ENCODE measurements at regions not wholly inside any gene's neighbourhood (a gene's known extent, or its start where the extent isn't known, plus 50 kb on each side); places are given as distances from the start of the nearest gene placed in this dataset.

DNA sequence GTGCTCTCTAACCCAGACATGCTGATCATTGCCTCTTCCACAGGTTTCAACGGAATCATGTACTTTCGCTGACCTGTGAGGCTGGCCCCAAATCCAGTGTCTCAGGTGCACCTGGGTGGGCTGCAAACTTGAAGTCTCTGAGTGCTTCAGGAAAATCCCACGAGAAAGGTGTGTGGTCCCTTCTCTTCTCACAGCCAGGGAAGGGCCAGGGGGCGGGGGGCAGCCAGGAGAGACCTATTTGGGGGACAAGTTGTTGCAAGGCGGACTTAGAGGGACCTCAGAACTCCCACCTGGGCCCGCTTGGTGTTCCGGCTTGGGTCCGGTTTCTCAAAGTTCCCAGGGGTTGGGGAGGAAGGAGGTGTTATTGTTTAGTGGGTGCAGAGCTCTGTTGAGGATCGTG, 80.0 kb downstream of the HMX1 start:
- TF ChIP-seq CTCF (IDR thresholded peaks at IDR 0.05 in 4 of 5, conservative IDR thresholded peaks at IDR 0.05 in 1 of 5) = no peak
- no peak for TF ChIP-seq POLR2A (IDR thresholded peaks at IDR 0.05)
- Histone ChIP-seq H3K27ac (no peak overlapping the region), H3K27me3 (no peaks in the 10 kb centered on the region), H3K4me3 (no peak overlapping the region), H3K36me3 (no peaks in the 10 kb centered on the region), H3K4me1 (no peaks in the 10 kb centered on the region), H3K9me3 (no peaks in the 10 kb centered on the region)
- in situ Hi-C loops (cut with MboI; ENCODE audit: low sequenced_read_pairs in 4 of 4) = no loop called here
- intact Hi-C loops (cut with DNase I; ENCODE audit: low total_unique reads) = no loop called here
- DNase-seq (no peak), ATAC-seq (no peak)

DNA sequence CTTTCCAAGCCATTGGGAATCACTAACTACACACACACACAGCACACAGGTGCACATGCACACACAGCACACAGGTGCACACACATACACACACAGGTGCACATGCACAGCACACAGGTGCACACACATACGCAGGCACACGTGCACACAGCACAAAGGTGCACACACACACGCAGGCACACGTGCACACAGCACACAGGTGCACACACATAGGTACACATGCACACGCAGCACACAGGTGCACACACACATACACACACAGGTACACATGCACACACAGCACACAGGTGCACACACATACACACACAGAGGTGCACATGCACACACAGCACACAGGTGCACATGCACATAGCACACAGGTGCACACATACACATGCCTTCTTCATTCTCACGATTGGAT, 80.9 kb downstream of the HMX1 start:
- ATAC-seq (no peak), DNase-seq (no peak)
- Histone ChIP-seq H3K27me3 (no peaks in the 10 kb centered on the region), H3K4me3 (no peak overlapping the region), H3K27ac (no peak overlapping the region), H3K36me3 (no peaks in the 10 kb centered on the region), H3K9me3 (no peaks in the 10 kb centered on the region), H3K4me1 (no peaks in the 10 kb centered on the region)
- intact Hi-C loops (cut with DNase I; ENCODE audit: low total_unique reads) (no loop called here), in situ Hi-C loops (cut with MboI; ENCODE audit: low sequenced_read_pairs in 4 of 4) (no loop called here)
- no peak for TF ChIP-seq POLR2A (IDR thresholded peaks at IDR 0.05)
- no peak for TF ChIP-seq CTCF (IDR thresholded peaks at IDR 0.05 in 4 of 5, conservative IDR thresholded peaks at IDR 0.05 in 1 of 5)

GRCh38 chr4:8788174-8788573, 83.5 kb downstream of the HMX1 start:
- H3K4me3 ChIP-seq = no peak overlapping the region
- H3K27me3 ChIP-seq = no peaks in the 10 kb centered on the region
- intact Hi-C loops (cut with DNase I; ENCODE audit: low total_unique reads) = no loop called here
- DNase-seq (no peak), ATAC-seq (no peak)
- no peaks in the 10 kb centered on the region for H3K9me3 ChIP-seq
- H3K4me1 ChIP-seq = no peaks in the 10 kb centered on the region
- no peak overlapping the region for H3K27ac ChIP-seq
- TF ChIP-seq CTCF (IDR thresholded peaks at IDR 0.05 in 4 of 5, conservative IDR thresholded peaks at IDR 0.05 in 1 of 5) (no peak), POLR2A (IDR thresholded peaks at IDR 0.05) (no peak)
- H3K36me3 ChIP-seq = no peaks in the 10 kb centered on the region
- in situ Hi-C loops (cut with MboI; ENCODE audit: low sequenced_read_pairs in 4 of 4) = no loop called here

- H3K27ac ChIP-seq = no peak overlapping the region
- intact Hi-C loops (cut with DNase I; ENCODE audit: low total_unique reads) = no loop called here
- no peaks in the 10 kb centered on the region for H3K4me1 ChIP-seq
- in situ Hi-C loops (cut with MboI; ENCODE audit: low sequenced_read_pairs in 4 of 4) = no loop called here
- ATAC-seq (no peak), DNase-seq (no peak)
- H3K4me3 ChIP-seq = no peak overlapping the region
- H3K36me3 ChIP-seq = no peaks in the 10 kb centered on the region
- no peaks in the 10 kb centered on the region for H3K27me3 ChIP-seq
- H3K9me3 ChIP-seq = no peaks in the 10 kb centered on the region
- TF ChIP-seq POLR2A (IDR thresholded peaks at IDR 0.05) = no peak
- TF ChIP-seq CTCF (IDR thresholded peaks at IDR 0.05 in 4 of 5, conservative IDR thresholded peaks at IDR 0.05 in 1 of 5) = no peak
Measured at GRCh38 chr4:8786166-8786565, 85.5 kb downstream of the HMX1 start.

DNA sequence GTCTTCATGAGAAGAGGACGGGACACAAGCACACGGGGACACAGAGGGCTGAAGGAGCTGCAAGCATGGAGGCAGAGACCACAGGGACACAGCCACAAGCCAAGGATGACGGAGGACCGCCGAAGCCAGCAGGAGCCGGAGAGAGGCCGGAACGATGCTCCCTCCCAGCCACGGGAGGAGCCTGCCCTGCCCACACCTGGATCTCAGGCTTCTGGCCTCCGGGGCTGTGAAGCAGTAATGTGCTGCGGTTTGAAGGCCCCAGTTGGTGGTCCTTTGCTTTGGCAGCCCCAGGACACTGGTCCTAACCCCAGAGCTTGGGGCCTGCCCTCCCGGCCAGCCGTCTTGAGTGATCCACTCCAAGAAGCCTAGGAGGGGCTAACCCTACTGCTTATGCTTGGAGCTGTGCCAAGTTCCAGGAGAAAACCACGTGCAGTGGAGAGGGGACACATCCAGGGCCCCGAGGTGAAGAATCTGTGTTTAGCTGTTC, 85.9 kb downstream of the HMX1 start:
- Histone ChIP-seq H3K27me3 (no peaks in the 10 kb centered on the region), H3K36me3 (no peaks in the 10 kb centered on the region), H3K27ac (no peak overlapping the region), H3K4me3 (no peak overlapping the region), H3K4me1 (no peaks in the 10 kb centered on the region), H3K9me3 (no peaks in the 10 kb centered on the region)
- no peak for DNase-seq
- intact Hi-C loops (cut with DNase I; ENCODE audit: low total_unique reads) (no loop called here), in situ Hi-C loops (cut with MboI; ENCODE audit: low sequenced_read_pairs in 4 of 4) (no loop called here)
- TF ChIP-seq CTCF (IDR thresholded peaks at IDR 0.05 in 4 of 5, conservative IDR thresholded peaks at IDR 0.05 in 1 of 5) (no peak), POLR2A (IDR thresholded peaks at IDR 0.05) (no peak)
- ATAC-seq = no peak

Data from gastrocnemius medialis (tissue), 4 donors.